HEK293T (cell line): ENCODE measurements at regions not wholly inside any gene's neighbourhood (a gene's known extent, or its start where the extent isn't known, plus 50 kb on each side); places are given as distances from the start of the nearest gene placed in this dataset.

Source experiments
- BHLHE40 ChIP-seq: fragments of 450-650 bp; IDR thresholded peaks from 2 replicates; pipeline ENCODE4 v1.6.1; 2016; ENCODE audit warnings: mild to moderate bottlenecking, moderate library complexity, borderline replicate concordance
- ELF4 ChIP-seq: fragments of 450-650 bp; IDR thresholded peaks from 2 replicates; pipeline ENCODE4 v1.6.1; 2017; ENCODE audit warnings: antibody characterized with exemption
- FOXA1 ChIP-seq: fragments of 450-650 bp; IDR thresholded peaks from 2 replicates; pipeline ENCODE4 v1.6.1; 2016; ENCODE audit warnings: mild to moderate bottlenecking
- FOXK2 ChIP-seq: fragments of 450-650 bp; IDR thresholded peaks from 2 replicates; pipeline ENCODE4 v1.6.1; 2016; ENCODE audit warnings: mild to moderate bottlenecking
- FOXM1 ChIP-seq: fragments of 450-650 bp; IDR thresholded peaks from 2 replicates; pipeline ENCODE4 v1.6.1; 2017; ENCODE audit warnings: mild to moderate bottlenecking, borderline replicate concordance
- HDGF ChIP-seq: fragments of 450-650 bp; IDR thresholded peaks from 2 replicates; pipeline ENCODE4 v1.6.1; 2017; ENCODE audit warnings: antibody characterized with exemption, borderline replicate concordance
- L3MBTL2 ChIP-seq: fragments of 450-650 bp; conservative IDR thresholded peaks from 2 replicates; pipeline ENCODE4 v1.6.1; 2016; ENCODE audit warnings: mild to moderate bottlenecking
- NFRKB ChIP-seq: fragments of 450-650 bp; IDR thresholded peaks from 2 replicates; pipeline ENCODE4 v1.6.1; 2016; ENCODE audit warnings: mild to moderate bottlenecking, moderate library complexity
- SP1 ChIP-seq: fragments of 450-650 bp; IDR thresholded peaks from 2 replicates; pipeline ENCODE4 v1.6.1; 2017
- SUZ12 ChIP-seq: fragments of 450-650 bp; IDR thresholded peaks from 2 replicates; pipeline ENCODE4 v1.6.1; 2016; ENCODE audit warnings: mild to moderate bottlenecking
- TARDBP ChIP-seq: fragments of 450-650 bp; IDR thresholded peaks from 2 replicates; pipeline ENCODE4 v1.6.1; 2016
- TF ChIP-seq, protein P1 (sequence below): fragments of 450-650 bp; IDR thresholded peaks from 2 replicates; pipeline ENCODE4 v1.6.1; 2016

DNA sequence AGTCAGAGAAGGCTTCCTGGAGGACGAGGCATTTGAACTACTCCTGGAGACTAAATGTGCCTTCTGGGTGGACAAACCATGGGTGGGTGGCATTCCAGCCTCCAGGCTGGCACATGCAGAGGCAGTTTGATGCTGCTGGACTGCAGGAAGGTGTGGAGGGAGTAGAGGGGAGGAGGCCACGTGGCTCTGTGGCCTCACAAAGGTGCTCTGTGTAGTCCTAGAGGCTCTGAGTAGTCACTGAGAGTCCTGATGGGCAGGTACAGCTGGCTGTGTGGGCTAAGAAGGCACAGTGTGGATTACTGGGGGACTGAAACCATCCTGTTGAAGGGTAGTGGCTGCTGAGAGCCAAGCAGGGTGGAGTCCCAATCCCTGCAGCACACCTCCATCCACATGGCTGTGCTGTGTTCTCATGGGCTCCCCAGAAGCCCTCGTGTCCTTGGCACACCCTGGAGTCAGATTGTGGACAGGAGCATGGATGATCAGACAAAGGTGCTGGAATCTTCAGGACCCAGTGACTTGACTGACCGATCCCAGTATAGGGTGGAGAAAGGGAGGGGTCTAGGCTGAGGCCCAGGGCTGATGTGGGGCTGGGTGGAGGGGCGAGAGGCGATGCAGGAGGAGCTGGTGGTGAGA, 87.4 kb upstream of the HS6ST1 start:
- TF ChIP-seq HDGF (no peak), SP1 (no peak), FOXM1 (no peak), FOXK2 (no peak), BHLHE40 (no peak), FOXA1 (no peak), L3MBTL2 (no peak), ELF4 (no peak), TARDBP (no peak), NFRKB (no peak), SUZ12 (no peak)
- TF ChIP-seq, protein P1, sequence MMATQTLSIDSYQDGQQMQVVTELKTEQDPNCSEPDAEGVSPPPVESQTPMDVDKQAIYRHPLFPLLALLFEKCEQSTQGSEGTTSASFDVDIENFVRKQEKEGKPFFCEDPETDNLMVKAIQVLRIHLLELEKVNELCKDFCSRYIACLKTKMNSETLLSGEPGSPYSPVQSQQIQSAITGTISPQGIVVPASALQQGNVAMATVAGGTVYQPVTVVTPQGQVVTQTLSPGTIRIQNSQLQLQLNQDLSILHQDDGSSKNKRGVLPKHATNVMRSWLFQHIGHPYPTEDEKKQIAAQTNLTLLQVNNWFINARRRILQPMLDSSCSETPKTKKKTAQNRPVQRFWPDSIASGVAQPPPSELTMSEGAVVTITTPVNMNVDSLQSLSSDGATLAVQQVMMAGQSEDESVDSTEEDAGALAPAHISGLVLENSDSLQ = no peak
